Prostate gland (tissue), 2 donors: ENCODE measurements at regions not wholly inside any gene's neighbourhood (a gene's known extent, or its start where the extent isn't known, plus 50 kb on each side); places are given as distances from the start of the nearest gene placed in this dataset.

Source experiments
- CTCF ChIP-seq, 4 experiments: fragments of 200-600 bp in 2 of 4; fragments of 450-650 bp in 2 of 4; sonication (generic) in 2 of 4; IDR thresholded peaks; 1 replicate in 3 of 4; 2 replicates in 1 of 4; pipeline ENCODE4 v1.5.1; 2016 to 2019; ENCODE audit warnings: antibody characterized with exemption in 4 of 4, mild to moderate bottlenecking in 2 of 4, moderate library complexity in 2 of 4
- POLR2A ChIP-seq: fragments of 450-650 bp; IDR thresholded peaks from one replicate; pipeline ENCODE4 v1.6.1; 2016; ENCODE audit warnings: antibody characterized with exemption, mild to moderate bottlenecking
- POLR2AphosphoS5 ChIP-seq: sonication (generic); formaldehyde crosslinking; IDR thresholded peaks from one replicate; pipeline ENCODE4 v1.6.1; 2017; ENCODE audit warnings: antibody characterized with exemption

- TF ChIP-seq CTCF (IDR thresholded peaks at IDR 0.05), result no peak
- no peak for TF ChIP-seq POLR2A
- no peak for TF ChIP-seq POLR2AphosphoS5
Measured at GRCh38 chr16:13571036-13571435, 348.9 kb upstream of the ERCC4 start.
